SW480 (cell line): ENCODE measurements at regions not wholly inside any gene's neighbourhood (a gene's known extent, or its start where the extent isn't known, plus 50 kb on each side); places are given as distances from the start of the nearest gene placed in this dataset.

Experiments used
- DNase-seq: peaks from one replicate; pipeline ENCODE4 v3.0.0-alpha.2; 2016; ENCODE audit warnings: low spot score

DNA sequence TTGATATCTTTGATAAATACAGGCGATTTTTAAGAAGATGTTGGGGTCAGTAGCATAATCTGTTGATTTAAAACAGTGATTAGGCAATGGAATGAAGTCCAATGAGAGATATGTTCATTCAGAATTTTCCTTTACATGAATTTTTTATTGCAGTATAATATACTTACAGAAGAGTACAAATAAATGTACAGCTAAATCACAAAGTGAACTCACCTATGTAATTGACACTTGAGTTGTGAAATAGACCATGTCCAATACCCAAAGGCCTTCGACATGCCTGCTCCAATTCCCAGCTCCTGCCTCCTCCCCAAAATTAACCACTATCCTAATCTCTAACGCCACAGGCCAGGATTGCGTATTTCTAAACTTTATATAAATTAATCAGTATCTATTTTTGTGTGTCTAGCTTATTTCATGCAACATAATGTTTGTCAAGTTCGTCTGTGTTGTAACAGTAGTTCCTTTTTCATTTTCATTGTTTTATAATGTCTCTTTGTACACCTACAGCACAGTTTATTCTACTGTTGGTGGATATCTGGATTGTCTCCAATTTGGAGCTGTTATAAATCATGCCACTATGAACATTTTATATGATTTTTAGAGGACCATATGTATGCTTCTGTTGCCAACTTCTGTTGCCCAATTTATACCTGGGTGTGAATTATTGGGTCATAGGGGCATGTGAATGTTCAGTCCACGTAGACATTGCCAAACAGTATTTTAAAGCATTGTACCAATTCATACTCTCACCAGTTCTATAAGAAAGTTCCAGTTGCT, 208.3 kb downstream of the TLE1 start:
- no peak for DNase-seq

DNA sequence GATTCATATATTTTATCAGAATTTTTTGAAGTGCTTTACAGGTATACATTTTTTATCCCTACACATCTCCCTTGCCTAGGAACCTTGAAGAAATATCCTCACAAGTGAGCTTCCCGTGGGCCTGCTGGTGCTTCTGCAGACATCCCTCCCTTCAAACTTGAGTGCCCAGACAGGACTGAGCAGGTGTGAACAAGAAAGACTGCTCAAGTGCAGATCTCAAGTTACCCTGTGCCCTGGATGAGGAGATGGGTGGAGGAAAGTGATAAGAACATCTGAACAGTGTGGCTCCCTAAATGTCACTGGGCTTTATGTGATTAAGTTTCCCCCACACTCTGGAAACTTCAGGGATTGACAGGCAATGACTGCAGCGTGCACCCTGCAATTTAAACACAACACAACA, 209.8 kb downstream of the TLE1 start:
- DNase-seq, result no peak

DNA sequence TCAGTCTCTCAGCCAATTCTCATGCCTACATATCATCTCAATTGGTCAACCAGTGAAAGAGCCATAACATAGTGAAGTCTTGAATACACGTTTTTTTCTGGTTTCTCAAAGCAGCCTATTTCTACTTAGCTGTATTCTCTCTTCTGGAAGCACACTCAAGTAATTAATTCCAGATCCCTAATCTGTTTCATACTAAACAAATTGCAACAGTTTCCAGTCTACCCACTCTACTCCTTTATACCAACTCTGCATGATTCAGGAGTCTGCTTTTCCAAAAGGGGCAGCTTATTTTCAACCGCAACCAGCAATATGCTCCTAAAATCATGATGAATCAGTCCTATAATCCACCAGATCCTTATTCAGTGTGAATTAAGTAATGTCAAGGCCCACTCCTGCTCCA, 211.7 kb downstream of the TLE1 start:
- DNase-seq, result no peak

DNA sequence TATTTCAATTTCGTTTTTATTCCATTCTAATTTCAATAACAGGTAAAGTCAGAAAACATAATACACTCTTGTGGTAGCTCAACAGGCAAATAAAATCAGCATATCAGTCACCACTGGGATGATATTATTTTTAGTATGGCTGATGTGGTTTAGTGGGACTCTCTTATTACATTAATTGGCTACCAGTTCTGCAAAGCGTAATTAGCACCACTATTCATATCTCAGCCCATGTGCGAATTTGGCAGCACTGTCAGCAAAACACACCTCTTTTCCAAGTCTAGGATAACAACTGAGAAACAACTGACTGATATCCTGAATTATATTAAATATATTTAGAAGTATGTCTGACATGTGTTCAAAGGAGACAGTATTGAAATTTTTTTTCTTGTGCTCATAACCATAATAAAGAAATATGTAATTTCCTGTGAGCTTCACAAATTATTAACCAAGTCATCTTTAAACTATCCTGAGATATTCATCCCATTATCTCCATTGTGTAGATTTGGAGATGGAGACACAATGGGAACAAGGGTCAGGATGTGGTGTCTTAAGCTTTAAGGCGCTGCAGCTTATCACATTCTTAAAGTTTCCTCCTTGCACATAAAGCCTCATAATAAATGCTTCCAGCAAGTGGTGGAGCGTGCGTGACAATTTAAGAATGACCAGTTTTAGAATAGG, 212.4 kb downstream of the TLE1 start:
- DNase-seq, result no peak

DNA sequence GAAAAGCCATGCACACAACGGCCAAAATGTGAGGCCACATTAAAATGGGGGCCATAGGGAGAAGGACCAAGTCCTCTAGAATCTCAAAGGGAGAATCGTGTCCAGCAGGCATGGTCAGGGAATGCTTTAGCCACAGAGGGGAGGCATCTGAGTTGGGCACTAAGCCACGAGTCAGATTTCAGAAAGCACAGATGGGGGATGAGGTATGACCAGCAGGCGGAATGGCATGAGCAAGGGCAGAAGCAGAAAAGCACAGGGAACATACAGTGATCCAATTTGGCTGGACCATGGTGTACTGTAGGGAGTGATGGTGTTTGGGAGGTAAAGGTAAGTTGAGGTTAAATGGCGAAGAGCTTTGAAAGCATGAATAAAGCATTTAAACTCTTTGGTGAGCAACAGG, 214.6 kb downstream of the TLE1 start:
- no peak for DNase-seq

DNA sequence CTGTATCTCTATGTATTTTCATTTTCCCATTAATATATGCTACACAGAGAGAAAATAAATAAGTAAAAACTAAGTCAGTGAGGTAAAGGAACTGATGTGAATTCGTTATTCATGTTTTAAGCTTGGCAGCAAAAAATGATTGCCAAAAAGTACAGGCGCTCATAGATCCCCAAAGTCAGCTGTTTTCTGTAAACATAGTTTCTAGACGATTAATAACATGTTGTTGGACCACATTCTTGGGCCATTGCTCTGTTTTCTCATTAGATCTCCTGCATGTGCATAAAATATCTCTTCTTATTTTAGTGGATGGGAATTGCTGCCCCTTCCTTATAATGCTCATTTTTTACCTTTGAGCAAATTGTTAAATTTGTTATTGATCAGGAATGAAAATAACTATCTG, 215.2 kb downstream of the TLE1 start:
- DNase-seq, result no peak

DNA sequence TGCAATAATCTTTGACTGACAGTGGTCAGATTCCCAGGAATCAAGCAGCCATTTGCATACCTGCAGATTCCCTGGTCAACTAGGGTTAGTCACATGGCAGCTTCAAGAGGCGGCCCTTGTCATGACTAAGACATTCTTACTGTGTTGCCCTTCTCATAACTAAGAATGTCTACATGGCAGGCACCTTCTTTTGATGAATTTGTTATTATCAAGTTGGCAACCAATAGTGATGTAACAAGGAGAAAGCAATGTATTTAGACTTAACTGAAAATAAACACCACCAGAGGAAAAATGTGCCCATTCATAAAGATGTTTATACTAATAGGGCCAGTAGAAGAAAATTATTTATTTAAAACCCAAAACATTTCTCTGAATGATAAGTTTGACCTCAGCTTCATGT, 215.6 kb downstream of the TLE1 start:
- no peak for DNase-seq

DNA sequence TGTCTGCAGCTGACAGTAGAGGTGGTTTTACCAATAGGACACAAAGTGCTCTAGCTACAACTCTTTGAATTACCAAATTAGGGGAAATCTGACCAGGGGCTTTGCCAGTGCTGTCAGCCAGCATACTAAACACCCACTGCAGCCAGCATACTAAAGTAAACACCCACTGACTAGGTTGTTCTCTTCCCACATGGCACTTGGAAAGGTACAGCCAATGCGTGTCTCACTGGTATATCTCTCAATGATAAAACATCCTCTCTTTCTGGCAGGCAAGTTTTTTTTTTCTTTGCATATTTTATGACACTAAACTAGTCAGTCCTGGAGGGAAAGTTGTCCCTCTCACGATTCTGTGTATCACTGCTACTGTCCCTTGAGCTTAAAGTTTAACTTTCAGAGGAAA, 216.1 kb downstream of the TLE1 start:
- no peak for DNase-seq

DNA sequence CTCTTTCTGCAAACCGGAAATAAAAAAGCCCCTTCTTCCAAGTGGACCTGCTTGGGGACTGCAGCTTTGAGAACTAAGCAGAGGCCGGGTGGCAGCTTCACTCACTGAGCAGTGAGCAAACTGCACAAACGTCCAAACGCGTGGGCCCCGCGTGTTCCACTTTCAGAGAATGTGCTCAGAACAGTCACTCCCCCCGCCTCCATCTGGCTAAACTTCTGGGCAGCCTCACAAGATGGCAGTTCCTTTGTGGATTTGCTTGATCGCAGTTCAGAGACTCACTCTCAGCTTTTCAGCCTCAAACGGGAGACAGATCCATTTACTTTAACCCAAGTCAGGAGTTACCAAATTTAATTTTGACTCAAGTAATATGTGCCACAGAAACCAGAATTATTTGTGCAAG, 216.6 kb downstream of the TLE1 start:
- no peak for DNase-seq

DNA sequence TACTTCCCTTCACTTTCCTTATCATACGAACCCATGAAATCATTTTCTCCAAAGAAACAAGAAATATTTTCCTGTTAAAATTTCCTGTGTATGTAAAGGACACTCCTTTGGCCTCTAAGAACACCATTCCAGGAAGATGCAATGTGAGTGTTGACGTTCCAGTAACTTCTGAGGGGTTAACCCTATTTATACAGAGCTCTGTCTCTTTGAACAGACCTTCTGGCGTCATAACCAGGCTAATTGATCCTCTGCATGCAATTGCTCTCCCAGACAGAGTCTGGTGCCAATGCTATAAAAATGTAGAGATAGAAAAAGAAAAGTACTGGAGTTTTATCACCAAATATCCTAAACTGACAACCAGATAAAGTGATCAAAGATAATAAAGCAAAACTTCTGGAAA, 218.5 kb downstream of the TLE1 start:
- DNase-seq, result no peak

DNA sequence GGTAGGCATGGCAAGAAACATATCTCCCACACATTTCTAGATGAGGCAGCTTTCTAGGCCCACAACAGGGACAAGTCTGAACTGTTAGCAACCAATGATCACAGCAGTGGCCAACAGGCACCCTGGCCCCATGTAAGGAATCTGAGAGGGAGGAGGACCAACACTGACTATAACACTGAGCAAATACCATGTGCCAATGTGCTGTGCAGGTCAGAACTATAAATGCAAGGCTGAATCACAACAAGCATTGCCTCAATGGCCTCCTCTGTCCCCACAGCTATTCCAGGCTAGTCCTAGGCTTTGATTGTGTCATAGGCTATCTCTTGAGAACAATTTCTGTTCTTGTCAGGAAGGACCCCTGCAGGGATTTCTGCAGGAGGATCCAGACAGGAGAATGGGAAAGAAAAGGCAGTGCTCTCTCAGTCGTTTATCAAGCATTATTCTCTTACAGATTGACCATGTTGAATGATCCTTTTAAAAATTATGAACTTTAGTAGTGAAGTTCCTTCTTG, 221.2 kb downstream of the TLE1 start:
- DNase-seq, result no peak

DNA sequence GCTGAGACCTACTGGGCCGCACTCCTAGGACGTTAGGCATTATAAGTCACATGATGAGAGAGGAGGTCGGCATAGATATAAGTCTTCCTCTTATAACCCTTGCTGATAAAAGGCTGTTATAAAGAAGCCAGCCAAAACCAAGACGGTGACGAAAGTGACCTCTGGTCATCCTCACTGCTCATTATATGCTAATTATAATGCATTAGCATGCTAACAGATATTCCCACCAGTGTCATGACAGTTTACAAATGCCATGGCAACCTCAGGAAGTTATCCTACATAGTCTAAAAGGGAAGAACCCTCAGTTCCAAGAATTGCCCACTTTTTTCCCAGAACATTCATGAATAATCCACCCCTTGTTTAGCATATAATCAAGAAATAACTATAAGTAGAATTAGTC, 222.4 kb downstream of the TLE1 start:
- no peak for DNase-seq

DNA sequence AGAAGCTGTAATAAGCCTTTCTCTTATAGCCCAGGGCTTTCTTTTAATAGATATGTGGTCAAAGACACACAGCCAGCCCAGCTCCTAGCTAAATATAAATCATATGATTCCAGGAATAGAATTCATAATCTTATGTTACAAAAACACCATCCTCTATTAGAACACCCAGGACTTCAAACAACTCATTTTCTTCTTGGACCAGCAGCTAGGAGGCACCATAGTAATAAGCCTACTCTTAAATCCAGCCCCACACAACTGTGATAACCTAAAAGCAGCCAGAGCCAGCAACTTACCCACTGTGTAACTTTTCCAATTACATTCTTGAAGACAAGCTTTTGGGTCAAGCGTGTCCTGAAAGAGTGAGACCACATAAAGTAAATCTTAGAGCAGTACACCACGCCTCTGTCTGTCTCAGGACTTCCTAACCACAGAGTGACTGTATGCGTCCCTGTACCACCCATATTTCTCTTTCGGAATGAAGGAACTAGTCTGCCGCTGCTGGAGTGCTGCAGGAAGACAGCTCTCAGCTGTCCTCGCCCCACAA, 223.8 kb downstream of the TLE1 start:
- no peak for DNase-seq

DNA sequence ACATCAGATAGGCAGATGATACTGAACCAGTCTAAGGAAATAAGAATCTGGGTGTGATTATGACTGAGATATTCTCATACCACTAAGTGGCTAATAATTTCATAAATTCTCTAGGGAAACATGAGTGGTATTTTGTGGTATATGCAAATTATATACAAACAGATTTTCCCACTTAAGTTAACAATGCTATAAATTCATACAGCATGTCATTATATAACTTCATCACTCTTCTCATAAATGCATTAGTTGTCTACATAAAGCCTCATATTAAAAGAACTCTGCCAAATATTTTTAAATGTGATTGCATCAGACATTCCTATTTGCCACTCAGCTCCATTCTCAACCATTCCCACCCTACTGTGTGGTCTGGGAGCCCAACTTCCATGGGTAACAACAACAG, 226.5 kb downstream of the TLE1 start:
- no peak for DNase-seq

DNA sequence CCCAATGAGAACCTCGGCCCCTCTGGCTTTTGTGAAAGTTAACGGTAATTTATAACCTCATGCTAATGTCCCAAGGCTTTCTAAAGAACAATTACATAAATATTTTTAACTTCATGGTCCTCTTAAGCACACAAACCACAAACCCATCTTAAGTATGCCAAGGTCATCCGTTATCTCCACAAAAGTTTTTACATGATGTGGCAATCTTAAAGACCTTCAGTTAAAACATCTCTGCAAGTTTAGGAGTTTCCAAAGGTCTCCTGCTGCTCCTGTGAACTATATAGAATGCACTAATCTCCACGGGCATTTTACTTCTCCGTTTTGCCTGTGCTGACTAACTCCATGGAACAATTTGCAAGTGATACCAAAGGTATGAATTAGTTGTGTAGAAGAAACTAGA, 228.2 kb downstream of the TLE1 start:
- no peak for DNase-seq

DNA sequence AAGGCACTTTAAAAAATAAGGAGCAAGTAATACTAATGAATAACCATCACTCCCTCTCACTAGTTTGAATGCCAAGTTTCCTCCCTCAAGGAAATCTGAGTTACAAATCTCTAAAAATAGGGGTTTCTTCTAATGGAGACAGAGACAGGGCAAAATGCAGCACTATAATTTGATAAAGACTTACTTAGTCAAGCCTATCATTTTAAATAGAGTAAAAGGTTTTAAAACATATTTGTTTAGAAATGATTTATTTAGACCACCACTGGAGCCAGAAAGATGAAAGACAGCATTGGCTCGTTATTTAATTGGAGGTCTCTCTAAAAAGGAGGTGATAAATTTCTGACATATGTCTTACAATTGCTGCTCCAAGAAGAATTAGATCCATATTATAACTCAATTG, 228.7 kb downstream of the TLE1 start:
- no peak for DNase-seq

DNA sequence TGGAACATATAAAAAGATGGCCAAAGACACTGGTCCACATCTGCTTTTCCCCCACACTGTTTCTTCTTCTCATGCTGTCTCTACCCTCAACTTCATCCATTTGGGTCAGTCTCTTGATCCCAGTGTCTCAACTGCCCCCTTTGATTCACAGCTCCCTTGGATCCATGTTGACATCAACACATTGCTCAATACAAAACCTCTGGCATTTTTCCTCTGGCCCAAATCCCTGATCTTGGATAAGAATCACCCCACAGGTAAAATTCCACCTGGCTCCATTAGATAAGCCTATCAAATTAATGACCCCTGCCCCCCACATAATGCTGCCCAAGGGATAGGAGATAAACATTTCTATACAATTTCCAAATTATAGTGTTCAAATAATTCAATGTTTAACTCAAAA, 229.8 kb downstream of the TLE1 start:
- DNase-seq, result no peak

DNA sequence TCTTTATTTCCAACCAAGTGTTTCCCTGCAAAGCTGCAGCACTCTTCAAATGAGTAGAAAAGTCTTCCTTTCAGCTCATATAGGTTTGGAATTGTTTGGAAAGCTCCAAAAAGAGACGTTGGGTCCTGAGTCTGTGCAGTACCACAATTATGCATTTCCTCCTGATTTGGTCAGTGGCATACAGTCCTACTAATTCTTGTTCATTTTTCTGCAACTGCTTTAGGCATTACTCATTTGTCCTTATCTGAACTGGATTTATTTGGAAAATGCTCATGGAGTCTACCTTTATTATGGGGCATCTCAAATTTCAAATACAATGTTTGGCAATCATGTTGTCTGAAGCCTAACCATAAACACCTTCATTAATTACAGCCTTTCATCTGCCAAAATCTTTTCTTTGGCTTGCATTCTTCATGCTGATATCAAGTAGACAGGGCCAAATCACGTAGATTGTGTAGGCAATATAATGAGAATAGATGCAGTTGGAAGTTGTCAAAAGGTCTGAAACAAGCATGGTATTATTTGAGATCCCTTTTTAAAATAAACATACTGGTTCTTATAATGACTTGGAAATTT, 232.8 kb downstream of the TLE1 start:
- peak; percentile 13 for DNase-seq

DNA sequence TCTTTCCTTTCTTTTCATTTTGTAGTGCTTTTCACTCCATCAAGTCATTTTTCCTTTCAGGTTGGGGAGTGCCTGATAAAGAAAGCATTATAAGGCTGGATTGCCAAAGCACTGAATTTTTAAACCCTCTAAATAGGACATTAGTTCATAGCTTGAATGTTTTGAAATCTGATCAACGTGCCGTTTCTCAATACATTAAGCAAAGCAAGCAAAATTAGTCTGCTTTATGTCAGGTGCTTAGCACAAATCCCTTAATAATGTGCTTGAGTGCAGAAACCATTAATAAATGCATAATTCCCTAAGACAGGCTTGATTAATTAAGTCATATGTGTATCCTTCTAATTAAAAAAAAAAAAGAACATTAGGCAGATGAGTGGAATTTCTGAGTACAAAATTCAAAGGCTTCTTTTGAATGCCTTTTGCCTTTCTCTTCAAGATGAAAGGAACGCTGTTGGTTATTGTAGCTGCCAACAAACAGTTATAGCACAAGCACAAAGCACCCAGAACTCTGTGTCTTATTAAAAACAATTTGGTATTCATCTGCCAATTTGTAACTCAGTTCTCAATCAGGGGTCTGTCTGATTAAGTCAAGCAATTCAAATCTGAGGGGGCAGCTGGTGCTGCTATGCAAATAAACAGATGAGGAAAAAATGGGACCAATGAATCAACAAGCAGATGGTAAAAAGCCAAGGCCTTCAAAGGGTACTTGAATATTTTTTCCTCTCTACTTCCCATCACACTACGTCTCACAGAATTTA, 233.7 kb downstream of the TLE1 start:
- DNase-seq, result no peak

DNA sequence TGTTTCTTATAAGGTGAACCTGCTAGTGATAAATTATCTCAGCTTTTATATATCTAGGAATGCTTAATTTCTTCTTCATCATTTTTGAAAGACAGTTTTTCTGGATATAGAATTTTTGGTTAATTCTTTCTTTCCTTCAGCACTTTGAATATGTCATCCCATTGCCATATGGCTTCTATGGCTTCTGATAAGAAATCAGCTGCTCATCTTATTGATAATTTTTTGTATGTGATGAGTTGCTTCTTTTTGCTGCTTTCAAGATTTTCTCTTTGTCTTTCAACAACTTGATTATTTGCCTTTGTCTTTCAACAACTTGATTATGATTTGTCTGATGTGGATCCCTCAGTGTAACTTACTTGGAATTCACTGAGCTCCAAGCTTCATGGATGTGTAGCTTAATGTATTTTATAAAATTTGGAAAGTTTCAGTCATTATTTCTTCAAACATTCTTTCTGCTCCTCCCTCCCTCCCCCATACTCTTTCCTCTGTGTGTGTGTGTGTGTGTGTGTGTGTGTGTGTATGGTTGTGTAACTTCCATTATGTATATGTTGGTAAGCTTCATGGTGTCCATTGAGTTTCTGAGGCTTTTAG, 243.9 kb downstream of the TLE1 start:
- no peak for DNase-seq

DNA sequence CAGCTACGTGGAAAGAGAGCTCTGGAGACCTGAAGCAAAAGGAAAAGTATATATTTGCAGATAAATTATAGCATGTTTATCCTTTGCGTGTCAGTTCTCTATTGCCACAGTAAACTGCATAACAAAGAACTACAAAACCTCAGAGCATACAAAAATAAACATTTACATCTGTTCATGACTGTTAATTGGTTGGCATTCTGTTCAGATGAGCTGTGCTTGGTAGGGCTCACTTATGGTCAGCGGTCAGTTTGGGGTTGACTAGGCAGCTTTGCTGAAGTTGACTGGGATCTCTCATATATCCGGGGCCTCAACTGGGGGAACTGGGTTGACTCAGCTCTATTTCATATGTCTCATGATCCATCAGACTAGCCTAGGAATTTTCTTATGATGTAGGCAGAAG, 257.7 kb downstream of the TLE1 start:
- no peak for DNase-seq

DNA sequence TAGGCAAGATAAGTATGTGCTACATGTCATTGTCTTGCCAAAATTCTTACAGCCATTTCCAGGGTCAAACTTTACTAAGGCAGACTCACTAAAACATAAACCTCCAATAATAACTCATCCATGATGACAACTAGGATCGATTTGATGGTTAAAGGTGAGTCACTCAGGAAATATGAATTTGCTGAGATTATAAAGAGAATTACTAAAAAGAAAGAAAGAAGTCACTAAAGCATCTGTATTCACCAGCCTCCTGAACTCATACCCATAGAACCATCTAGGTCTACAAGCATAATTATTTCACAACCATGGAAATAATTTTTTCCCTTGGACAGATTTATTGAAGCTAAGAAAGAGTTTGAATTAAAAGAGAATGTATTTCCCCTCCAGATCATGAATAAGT, 258.6 kb downstream of the TLE1 start:
- DNase-seq, result no peak
